ENCODE measurements at regions not wholly inside any gene's neighbourhood (a gene's known extent, or its start where the extent isn't known, plus 50 kb on each side); places are given as distances from the start of the nearest gene placed in this dataset.

DNA sequence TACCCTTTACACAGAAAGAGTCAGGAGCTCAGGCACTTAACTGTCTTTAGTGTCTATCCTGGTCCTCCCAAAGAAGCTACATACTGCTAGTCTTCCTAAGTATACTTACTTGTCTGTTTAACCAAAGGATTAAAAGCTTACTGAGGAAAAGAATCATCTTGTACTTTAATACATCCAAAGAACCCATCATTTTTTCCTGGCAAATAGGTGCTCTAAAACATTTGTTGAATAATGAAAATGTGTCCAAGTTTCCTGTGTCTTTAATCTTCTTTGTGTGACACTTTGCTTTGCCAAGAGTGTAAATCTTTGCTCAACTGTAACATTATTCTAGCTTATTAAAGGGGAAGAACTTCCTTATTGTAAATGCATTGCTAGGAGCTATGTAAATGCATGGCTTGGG, 519.2 kb downstream of the OTOL1 start (continued):
- TF ChIP-seq HDGF (IDR thresholded peaks at IDR 0.05) (no peak), STAT3 (IDR thresholded peaks at IDR 0.05; ENCODE audit: low read depth, low read length) (no peak), BCL3 (IDR thresholded peaks at IDR 0.05; ENCODE audit: borderline replicate concordance, insufficient read depth, low read depth, low read length, poor library complexity, severe bottlenecking) (no peak), BCL11A (IDR thresholded peaks at IDR 0.05; ENCODE audit: low read depth, low read length) (no peak), CHD4 (IDR thresholded peaks at IDR 0.05) (no peak), CREB1 (IDR thresholded peaks at IDR 0.05; ENCODE audit: low read depth) (no peak)
- TF ChIP-seq, protein P1, sequence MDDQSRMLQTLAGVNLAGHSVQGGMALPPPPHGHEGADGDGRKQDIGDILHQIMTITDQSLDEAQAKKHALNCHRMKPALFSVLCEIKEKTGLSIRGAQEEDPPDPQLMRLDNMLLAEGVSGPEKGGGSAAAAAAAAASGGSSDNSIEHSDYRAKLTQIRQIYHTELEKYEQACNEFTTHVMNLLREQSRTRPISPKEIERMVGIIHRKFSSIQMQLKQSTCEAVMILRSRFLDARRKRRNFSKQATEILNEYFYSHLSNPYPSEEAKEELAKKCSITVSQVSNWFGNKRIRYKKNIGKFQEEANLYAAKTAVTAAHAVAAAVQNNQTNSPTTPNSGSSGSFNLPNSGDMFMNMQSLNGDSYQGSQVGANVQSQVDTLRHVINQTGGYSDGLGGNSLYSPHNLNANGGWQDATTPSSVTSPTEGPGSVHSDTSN (IDR thresholded peaks at IDR 0.05; ENCODE audit: insufficient replicate concordance, low read depth, low read length), result no peak
- TF ChIP-seq, protein P2, sequence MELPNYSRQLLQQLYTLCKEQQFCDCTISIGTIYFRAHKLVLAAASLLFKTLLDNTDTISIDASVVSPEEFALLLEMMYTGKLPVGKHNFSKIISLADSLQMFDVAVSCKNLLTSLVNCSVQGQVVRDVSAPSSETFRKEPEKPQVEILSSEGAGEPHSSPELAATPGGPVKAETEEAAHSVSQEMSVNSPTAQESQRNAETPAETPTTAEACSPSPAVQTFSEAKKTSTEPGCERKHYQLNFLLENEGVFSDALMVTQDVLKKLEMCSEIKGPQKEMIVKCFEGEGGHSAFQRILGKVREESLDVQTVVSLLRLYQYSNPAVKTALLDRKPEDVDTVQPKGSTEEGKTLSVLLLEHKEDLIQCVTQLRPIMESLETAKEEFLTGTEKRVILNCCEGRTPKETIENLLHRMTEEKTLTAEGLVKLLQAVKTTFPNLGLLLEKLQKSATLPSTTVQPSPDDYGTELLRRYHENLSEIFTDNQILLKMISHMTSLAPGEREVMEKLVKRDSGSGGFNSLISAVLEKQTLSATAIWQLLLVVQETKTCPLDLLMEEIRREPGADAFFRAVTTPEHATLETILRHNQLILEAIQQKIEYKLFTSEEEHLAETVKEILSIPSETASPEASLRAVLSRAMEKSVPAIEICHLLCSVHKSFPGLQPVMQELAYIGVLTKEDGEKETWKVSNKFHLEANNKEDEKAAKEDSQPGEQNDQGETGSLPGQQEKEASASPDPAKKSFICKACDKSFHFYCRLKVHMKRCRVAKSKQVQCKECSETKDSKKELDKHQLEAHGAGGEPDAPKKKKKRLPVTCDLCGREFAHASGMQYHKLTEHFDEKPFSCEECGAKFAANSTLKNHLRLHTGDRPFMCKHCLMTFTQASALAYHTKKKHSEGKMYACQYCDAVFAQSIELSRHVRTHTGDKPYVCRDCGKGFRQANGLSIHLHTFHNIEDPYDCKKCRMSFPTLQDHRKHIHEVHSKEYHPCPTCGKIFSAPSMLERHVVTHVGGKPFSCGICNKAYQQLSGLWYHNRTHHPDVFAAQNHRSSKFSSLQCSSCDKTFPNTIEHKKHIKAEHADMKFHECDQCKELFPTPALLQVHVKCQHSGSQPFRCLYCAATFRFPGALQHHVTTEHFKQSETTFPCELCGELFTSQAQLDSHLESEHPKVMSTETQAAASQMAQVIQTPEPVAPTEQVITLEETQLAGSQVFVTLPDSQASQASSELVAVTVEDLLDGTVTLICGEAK (IDR thresholded peaks at IDR 0.05; ENCODE audit: borderline replicate concordance), result no peak
